ENCODE measurements at regions not wholly inside any gene's neighbourhood (a gene's known extent, or its start where the extent isn't known, plus 50 kb on each side); places are given as distances from the start of the nearest gene placed in this dataset.

DNA sequence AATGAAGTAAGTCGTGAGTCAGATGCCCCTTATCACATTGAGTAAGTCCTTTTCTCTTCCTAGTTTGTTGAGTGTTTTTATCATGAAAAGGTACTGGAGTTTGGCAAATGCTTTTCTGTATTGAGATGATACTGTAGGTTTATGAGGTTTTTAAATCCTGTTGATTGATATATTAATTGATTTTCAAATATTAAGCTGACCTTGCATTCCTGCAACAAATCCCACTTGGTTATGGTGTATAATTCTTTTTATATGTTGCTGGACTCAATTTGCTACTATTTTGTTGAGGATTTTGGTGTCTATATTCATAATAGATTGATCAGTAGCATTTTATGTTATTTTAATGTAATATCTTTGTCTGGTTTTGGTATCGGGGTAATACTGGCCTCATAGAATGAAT, 81.0 kb upstream of the BNC2 start:
- Histone ChIP-seq H3K4me1 (ENCODE audit: insufficient read depth, low read length) (no peaks in the 10 kb centered on the region), H3K79me2 (ENCODE audit: insufficient read depth, low read length) (no peaks in the 10 kb centered on the region), H3K36me3 (replicated peaks in 1 of 2; ENCODE audit: control insufficient read depth in 1 of 2, insufficient read depth in 2 of 2, low read length in 2 of 2) (no peaks in the 10 kb centered on the region), H3K27me3 (ENCODE audit: control insufficient read depth in 1 of 2, insufficient read depth in 2 of 2, low read length in 2 of 2) (no peaks in the 10 kb centered on the region), H4K20me1 (ENCODE audit: insufficient read depth, low read length) (no peaks in the 10 kb centered on the region; the same call in 1 of the 2 replicates), H3K4me3 (replicated peaks in 1 of 3; ENCODE audit: insufficient read depth in 1 of 3, low read depth in 2 of 3, low read length in 3 of 3) (no peak overlapping the region), H3K4me2 (ENCODE audit: low read depth, low read length) (no peak overlapping the region), H3K27ac (ENCODE audit: extremely low read length, insufficient read depth, low read length) (no peak overlapping the region), H3K9me3 (ENCODE audit: low read length) (no peaks in the 10 kb centered on the region), H2AFZ (ENCODE audit: low read length) (no peak overlapping the region), H3K9ac (ENCODE audit: insufficient read depth, low read depth, low read length) (no peak overlapping the region)
- POLR2A ChIA-PET: no interaction called here
- intact Hi-C loops (cut with micrococcal nuclease; ENCODE audit: unreplicated experiment): no loop called here
- CTCF ChIA-PET (ENCODE audit: low intra/inter-chr PET ratio, low total read pairs): no interaction called here
- no TSS peak for BruUV-seq (replicated peaks)
- FAIRE-seq: no peak
- ATAC-seq: no peak
- 20% methylated on average over 2 of the region's 2 CpGs for WGBS (ENCODE audit: low lambda C conversion rate)
- DNase-seq (ENCODE audit: low spot score): no peak
- TF ChIP-seq MAFK (conservative IDR thresholded peaks at IDR 0.05 in 1 of 2, IDR thresholded peaks at IDR 0.05 in 1 of 2; ENCODE audit: low read length in 2 of 2) (peak; percentile 65 to 81; a peak in 3 of 4 replicates), CREB1 (IDR thresholded peaks at IDR 0.05) (no peak), CREB1 (CRISPR knock-in tag; IDR thresholded peaks at IDR 0.05) (no peak), MAFF (IDR thresholded peaks at IDR 0.05; ENCODE audit: low read depth, low read length) (peak; percentile 67)
- in situ Hi-C loops (cut with HindIII; ENCODE audit: extremely low pct_ligation_motif_present, low pct_unique_long_range_greater_than_20kb): no loop called here

GRCh38 chr9:16950051-16950450, 79.6 kb upstream of the BNC2 start:
- no peak overlapping the region for H3K4me3 ChIP-seq (replicated peaks in 1 of 3; ENCODE audit: insufficient read depth in 1 of 3, low read depth in 2 of 3, low read length in 3 of 3)
- no peaks in the 10 kb centered on the region for H3K9me3 ChIP-seq (ENCODE audit: low read length)
- H3K79me2 ChIP-seq (ENCODE audit: insufficient read depth, low read length): no peaks in the 10 kb centered on the region
- WGBS (ENCODE audit: low lambda C conversion rate): 19% methylated on average over 4 of the region's 4 CpGs
- no peak overlapping the region for H2AFZ ChIP-seq (ENCODE audit: low read length)
- H3K4me2 ChIP-seq (ENCODE audit: low read depth, low read length): no peak overlapping the region
- ChIA-PET POLR2A (no interaction called here), CTCF (ENCODE audit: low intra/inter-chr PET ratio, low total read pairs) (no interaction called here)
- no TSS peak for BruUV-seq (replicated peaks)
- no peaks in the 10 kb centered on the region for H3K27me3 ChIP-seq (ENCODE audit: control insufficient read depth in 1 of 2, insufficient read depth in 2 of 2, low read length in 2 of 2)
- H3K27ac ChIP-seq (ENCODE audit: extremely low read length, insufficient read depth, low read length): no peak overlapping the region
- no peaks in the 10 kb centered on the region for H3K4me1 ChIP-seq (ENCODE audit: insufficient read depth, low read length)
- no peak overlapping the region for H3K9ac ChIP-seq (ENCODE audit: insufficient read depth, low read depth, low read length)
- ATAC-seq: no peak
- DNase-seq (ENCODE audit: low spot score): no peak
- no peaks in the 10 kb centered on the region for H3K36me3 ChIP-seq (replicated peaks in 1 of 2; ENCODE audit: control insufficient read depth in 1 of 2, insufficient read depth in 2 of 2, low read length in 2 of 2)
- no peak for FAIRE-seq
- no peaks in the 10 kb centered on the region; the same call in 1 of the 2 replicates for H4K20me1 ChIP-seq (ENCODE audit: insufficient read depth, low read length)
- in situ Hi-C loops (cut with HindIII; ENCODE audit: extremely low pct_ligation_motif_present, low pct_unique_long_range_greater_than_20kb): no loop called here
- intact Hi-C loops (cut with micrococcal nuclease; ENCODE audit: unreplicated experiment): no loop called here
- no peak for TF ChIP-seq SRSF4 (IDR thresholded peaks at IDR 0.05; ENCODE audit: low read depth, low read length, poor library complexity, severe bottlenecking)
- TF ChIP-seq, protein P1, sequence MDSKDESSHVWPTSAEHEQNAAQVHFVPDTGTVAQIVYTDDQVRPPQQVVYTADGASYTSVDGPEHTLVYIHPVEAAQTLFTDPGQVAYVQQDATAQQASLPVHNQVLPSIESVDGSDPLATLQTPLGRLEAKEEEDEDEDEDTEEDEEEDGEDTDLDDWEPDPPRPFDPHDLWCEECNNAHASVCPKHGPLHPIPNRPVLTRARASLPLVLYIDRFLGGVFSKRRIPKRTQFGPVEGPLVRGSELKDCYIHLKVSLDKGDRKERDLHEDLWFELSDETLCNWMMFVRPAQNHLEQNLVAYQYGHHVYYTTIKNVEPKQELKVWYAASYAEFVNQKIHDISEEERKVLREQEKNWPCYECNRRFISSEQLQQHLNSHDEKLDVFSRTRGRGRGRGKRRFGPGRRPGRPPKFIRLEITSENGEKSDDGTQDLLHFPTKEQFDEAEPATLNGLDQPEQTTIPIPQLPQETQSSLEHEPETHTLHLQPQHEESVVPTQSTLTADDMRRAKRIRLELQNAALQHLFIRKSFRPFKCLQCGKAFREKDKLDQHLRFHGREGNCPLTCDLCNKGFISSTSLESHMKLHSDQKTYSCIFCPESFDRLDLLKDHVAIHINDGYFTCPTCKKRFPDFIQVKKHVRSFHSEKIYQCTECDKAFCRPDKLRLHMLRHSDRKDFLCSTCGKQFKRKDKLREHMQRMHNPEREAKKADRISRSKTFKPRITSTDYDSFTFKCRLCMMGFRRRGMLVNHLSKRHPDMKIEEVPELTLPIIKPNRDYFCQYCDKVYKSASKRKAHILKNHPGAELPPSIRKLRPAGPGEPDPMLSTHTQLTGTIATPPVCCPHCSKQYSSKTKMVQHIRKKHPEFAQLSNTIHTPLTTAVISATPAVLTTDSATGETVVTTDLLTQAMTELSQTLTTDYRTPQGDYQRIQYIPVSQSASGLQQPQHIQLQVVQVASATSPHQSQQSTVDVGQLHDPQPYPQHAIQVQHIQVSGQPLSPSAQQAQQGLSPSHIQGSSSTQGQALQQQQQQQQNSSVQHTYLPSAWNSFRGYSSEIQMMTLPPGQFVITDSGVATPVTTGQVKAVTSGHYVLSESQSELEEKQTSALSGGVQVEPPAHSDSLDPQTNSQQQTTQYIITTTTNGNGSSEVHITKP (CRISPR knock-in tag; IDR thresholded peaks at IDR 0.05; ENCODE audit: low read depth): no peak
- TF ChIP-seq, protein P2, sequence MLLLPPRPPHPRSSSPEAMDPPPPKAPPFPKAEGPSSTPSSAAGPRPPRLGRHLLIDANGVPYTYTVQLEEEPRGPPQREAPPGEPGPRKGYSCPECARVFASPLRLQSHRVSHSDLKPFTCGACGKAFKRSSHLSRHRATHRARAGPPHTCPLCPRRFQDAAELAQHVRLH (CRISPR knock-in tag; IDR thresholded peaks at IDR 0.05; ENCODE audit: borderline replicate concordance, low read depth): no peak
- TF ChIP-seq HBP1 (CRISPR knock-in tag; IDR thresholded peaks at IDR 0.05; ENCODE audit: low read depth): no peak
- TF ChIP-seq RBAK (CRISPR knock-in tag; IDR thresholded peaks at IDR 0.05): no peak
- TF ChIP-seq ZBTB1 (CRISPR knock-in tag; IDR thresholded peaks at IDR 0.05; ENCODE audit: borderline replicate concordance): no peak
- TF ChIP-seq, protein P3, sequence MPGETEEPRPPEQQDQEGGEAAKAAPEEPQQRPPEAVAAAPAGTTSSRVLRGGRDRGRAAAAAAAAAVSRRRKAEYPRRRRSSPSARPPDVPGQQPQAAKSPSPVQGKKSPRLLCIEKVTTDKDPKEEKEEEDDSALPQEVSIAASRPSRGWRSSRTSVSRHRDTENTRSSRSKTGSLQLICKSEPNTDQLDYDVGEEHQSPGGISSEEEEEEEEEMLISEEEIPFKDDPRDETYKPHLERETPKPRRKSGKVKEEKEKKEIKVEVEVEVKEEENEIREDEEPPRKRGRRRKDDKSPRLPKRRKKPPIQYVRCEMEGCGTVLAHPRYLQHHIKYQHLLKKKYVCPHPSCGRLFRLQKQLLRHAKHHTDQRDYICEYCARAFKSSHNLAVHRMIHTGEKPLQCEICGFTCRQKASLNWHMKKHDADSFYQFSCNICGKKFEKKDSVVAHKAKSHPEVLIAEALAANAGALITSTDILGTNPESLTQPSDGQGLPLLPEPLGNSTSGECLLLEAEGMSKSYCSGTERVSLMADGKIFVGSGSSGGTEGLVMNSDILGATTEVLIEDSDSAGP (CRISPR knock-in tag; IDR thresholded peaks at IDR 0.05; ENCODE audit: borderline replicate concordance): no peak
- no peak for TF ChIP-seq ZNF616 (CRISPR knock-in tag; IDR thresholded peaks at IDR 0.05; ENCODE audit: low read depth)
